Heart left ventricle (tissue), 16 donors: ENCODE measurements at regions not wholly inside any gene's neighbourhood (a gene's known extent, or its start where the extent isn't known, plus 50 kb on each side); places are given as distances from the start of the nearest gene placed in this dataset.

ENCODE experiments used
- ATAC-seq, 4 donors: fragments of 200-7000 bp; cut with Tn5 transposase; one replicate each; pipeline ENCODE4 v1.9.1; 2020 to 2022; ENCODE audit warnings: moderate library complexity in 4 of 4, mild to moderate bottlenecking in 3 of 4, moderate number of reproducible peaks in 1 of 4
- DNase-seq, 5 donors: peaks; one replicate each; pipeline ENCODE4 v3.0.0-alpha.2; 2020
- H3K27ac ChIP-seq, 12 donors: fragments of 200-600 bp; sonication (generic) in 4 of 12; one replicate each; pipeline versions ENCODE4 v1.5.0 to v1.8.0; 2016 to 2022; ENCODE audit warnings: mild to moderate bottlenecking in 2 of 12
- H3K27me3 ChIP-seq, 9 donors: fragments of 200-600 bp; sonication (generic) in 2 of 9; one replicate each; pipeline versions ENCODE4 v1.5.1 to v1.8.0; 2016 to 2022; ENCODE audit warnings: mild to moderate bottlenecking in 3 of 9
- H3K36me3 ChIP-seq, 9 donors: fragments of 200-600 bp; sonication (generic) in 2 of 9; one replicate each; pipeline versions ENCODE4 v1.5.0 to v1.8.0; 2018 to 2022; ENCODE audit warnings: mild to moderate bottlenecking in 2 of 9
- H3K4me1 ChIP-seq, 12 donors: fragments of 200-600 bp; sonication (generic) in 4 of 12; one replicate each; pipeline versions ENCODE4 v1.5.0 to v1.8.0; 2016 to 2022; ENCODE audit warnings: mild to moderate bottlenecking in 3 of 12
- H3K4me3 ChIP-seq, 12 donors: fragments of 200-600 bp; sonication (generic) in 4 of 12; one replicate each; pipeline versions ENCODE4 v1.5.0 to v1.8.0; 2017 to 2022; ENCODE audit warnings: mild to moderate bottlenecking in 9 of 12, moderate library complexity in 4 of 12
- H3K9me3 ChIP-seq, 12 donors: fragments of 200-600 bp; sonication (generic) in 4 of 12; one replicate each; pipeline versions ENCODE4 v1.5.0 to v1.8.0; 2016 to 2022; ENCODE audit warnings: mild to moderate bottlenecking in 1 of 12
- POLR2A ChIP-seq, 2 donors: fragments of 450-650 bp; IDR thresholded peaks; one replicate each; pipeline ENCODE4 v1.6.1; 2017; ENCODE audit warnings: antibody characterized with exemption in 2 of 2, mild to moderate bottlenecking in 2 of 2, moderate library complexity in 2 of 2
- WGBS, 4 donors: extraction: QIAGEN DNeasy Blood & Tissue Kit in 2 of 4; methylation state at CpG; one replicate each; pipeline versions ENCODE4 v1.1.5 to v1.1.7; 2013 to 2018; 5-methylcytosine and 5-hydroxymethylcytosine counted together
- intact Hi-C, 10 donors: fragments of 100-400 bp; cut with DNase I; formaldehyde crosslinking; loops; one replicate each; pipeline versions ENCODE4 v1.11.1 to v1.14.2; 2022
- TF ChIP-seq, protein P1 (sequence below), 12 donors: fragments of 200-600 bp; sonication (generic) in 4 of 12; IDR thresholded peaks; one replicate each; pipeline versions ENCODE4 v1.5.0 to v1.8.0; 2018 to 2022; ENCODE audit warnings: antibody characterized with exemption in 12 of 12, mild to moderate bottlenecking in 5 of 12
- donor health status: ischemic (EF 13 %, LVEDD 7.1; RV severe dilation, severe dysfunction).
- donor health status: healthy with polysubstance abuse.
- donor health status: DM: no; HTN: yes; CAD: no.
- donor health status: DM: no; HTN: no; CAD: no.
- donor health status: ischemic (EF 25% LVEDD 6.9; RV normal size, moderate dysfunction).
- donor health status: ischemic (EF 25% LVEDD 5.7; RV mildly dilated, moderate dysfunction).
- donor health status: healthy.
- donor health status: DM: yes; HTN: yes; CAD: no.
- donor health status: ischemic (EF 35%, LVEDD 5.7; RV mildly dilated, moderate dysfunction).
- donor health status: nonischemic (EF 11% LVEDD 7.7; RV severe dilation, severe dysfunction).
- donor health status: DM: yes; HTN: yes; CAD: no.
- donor health status: PGD.
- donor health status: ischemic (EF 29% LVEDD 5.4; RV normal size, mild dysfunction).
- donor health status: nonischemic (EF 23%, LVEDD 6.1; RV moderate dilation, normal function).

DNA sequence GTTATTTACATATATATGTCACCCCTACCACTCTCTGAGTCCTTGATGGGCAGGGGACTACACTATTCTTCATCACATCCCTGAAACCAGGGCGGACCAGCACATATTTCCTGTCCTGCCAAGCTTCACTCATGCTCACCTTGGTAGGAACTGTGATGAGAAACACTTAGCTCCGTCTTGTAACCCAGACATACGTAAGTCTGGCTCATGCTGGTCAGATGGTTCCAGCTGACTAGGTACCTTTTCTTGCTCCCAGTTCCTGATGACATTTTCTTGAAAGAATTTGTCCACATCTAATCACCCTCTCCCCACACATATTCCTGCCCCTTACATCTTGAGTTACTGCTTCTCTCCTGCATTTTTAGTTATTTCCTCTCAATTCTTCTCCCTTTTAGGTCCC, 122.2 kb upstream of the MYLIP start:
- TF ChIP-seq POLR2A (IDR thresholded peaks at IDR 0.05), result no peak
- TF ChIP-seq, protein P1, sequence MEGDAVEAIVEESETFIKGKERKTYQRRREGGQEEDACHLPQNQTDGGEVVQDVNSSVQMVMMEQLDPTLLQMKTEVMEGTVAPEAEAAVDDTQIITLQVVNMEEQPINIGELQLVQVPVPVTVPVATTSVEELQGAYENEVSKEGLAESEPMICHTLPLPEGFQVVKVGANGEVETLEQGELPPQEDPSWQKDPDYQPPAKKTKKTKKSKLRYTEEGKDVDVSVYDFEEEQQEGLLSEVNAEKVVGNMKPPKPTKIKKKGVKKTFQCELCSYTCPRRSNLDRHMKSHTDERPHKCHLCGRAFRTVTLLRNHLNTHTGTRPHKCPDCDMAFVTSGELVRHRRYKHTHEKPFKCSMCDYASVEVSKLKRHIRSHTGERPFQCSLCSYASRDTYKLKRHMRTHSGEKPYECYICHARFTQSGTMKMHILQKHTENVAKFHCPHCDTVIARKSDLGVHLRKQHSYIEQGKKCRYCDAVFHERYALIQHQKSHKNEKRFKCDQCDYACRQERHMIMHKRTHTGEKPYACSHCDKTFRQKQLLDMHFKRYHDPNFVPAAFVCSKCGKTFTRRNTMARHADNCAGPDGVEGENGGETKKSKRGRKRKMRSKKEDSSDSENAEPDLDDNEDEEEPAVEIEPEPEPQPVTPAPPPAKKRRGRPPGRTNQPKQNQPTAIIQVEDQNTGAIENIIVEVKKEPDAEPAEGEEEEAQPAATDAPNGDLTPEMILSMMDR (IDR thresholded peaks at IDR 0.05), result no peak
- Histone ChIP-seq H3K9me3 (no peaks in the 10 kb centered on the region), H3K27me3 (no peaks in the 10 kb centered on the region), H3K4me3 (no peak overlapping the region), H3K4me1 (peaks cover 0 to 14% (median 6%) of the 10 kb centered on the region in 12 donors), H3K27ac (no peak overlapping the region), H3K36me3 (no peaks in the 10 kb centered on the region)
- intact Hi-C loops, result no loop called here
- 91 to 95% (median 94%) methylated on average over 3 of the region's 3 CpGs for WGBS, 4 donors
- no peak for ATAC-seq
- no peak for DNase-seq

DNA sequence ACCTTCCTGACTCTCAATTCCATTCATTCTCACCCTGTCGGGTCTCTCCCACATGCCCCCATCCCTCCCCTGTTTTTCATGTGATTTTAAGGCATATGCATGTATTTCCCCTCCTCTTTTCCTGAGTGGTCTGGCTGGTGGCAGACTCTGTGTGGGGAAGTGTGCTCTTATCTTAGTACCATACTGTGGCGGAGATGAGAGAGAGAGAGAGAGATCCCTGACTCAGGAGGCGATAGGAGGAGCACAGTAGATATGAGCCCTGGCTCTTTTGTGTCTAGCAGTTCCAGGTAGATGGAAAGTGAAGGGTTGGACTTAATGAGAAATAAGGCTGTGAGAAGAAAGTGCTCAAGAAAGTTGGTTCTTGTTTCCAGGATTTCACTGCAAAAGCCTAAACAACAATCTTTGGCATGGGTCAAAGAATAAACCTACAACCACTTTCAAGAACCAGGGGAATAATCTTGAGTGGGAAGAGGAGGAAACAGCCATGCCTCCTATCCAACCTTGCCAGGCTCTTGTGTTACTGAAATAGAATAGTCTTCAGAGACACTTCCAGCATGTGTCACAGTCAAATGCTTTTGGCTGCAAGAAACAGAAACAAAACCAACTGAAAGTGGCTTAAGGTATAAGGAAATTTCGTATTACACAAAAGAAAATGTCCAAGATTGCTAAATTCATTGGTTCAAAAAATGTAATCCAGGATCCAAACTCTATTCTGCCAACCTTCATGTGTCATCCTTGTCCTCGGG, 123.8 kb upstream of the MYLIP start:
- DNase-seq, result no peak
- ATAC-seq, result no peak
- Histone ChIP-seq H3K9me3 (no peaks in the 10 kb centered on the region), H3K27ac (no peak overlapping the region), H3K4me1 (peaks cover 0 to 14% (median 6%) of the 10 kb centered on the region in 12 donors), H3K36me3 (no peaks in the 10 kb centered on the region), H3K27me3 (no peaks in the 10 kb centered on the region), H3K4me3 (no peak overlapping the region)
- WGBS, 4 donors, result 66 to 74% (median 70%) methylated on average over 5 of the region's 5 CpGs
- intact Hi-C loops, result no loop called here
- TF ChIP-seq, protein P1 (IDR thresholded peaks at IDR 0.05), result no peak
- no peak for TF ChIP-seq POLR2A (IDR thresholded peaks at IDR 0.05)

DNA sequence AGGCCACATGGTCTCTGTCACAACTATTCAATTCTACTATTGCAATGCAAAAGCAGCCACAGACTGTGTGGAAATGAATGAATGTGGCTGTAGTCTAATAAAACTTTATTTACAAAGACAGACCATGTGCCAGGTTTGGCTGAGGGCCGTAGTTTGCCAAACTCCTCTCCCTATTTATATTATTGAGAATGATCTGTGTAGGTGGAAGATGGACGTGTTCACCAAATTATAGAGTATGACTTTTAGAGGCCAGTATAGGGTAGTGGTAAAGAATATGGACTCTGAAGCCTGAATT, 125.7 kb upstream of the MYLIP start:
- no peak for TF ChIP-seq POLR2A (IDR thresholded peaks at IDR 0.05)
- TF ChIP-seq, protein P1 (IDR thresholded peaks at IDR 0.05), result no peak
- Histone ChIP-seq H3K4me3 (no peak overlapping the region), H3K27me3 (no peaks in the 10 kb centered on the region), H3K36me3 (no peaks in the 10 kb centered on the region), H3K9me3 (no peaks in the 10 kb centered on the region), H3K27ac (no peak overlapping the region), H3K4me1 (peaks cover 0 to 14% (median 7%) of the 10 kb centered on the region in 12 donors)
- intact Hi-C loops, result no loop called here
- 93 to 100% (median 96%) methylated on average over 2 of the region's 2 CpGs for WGBS, 4 donors
- ATAC-seq, result no peak
- DNase-seq, result no peak

DNA sequence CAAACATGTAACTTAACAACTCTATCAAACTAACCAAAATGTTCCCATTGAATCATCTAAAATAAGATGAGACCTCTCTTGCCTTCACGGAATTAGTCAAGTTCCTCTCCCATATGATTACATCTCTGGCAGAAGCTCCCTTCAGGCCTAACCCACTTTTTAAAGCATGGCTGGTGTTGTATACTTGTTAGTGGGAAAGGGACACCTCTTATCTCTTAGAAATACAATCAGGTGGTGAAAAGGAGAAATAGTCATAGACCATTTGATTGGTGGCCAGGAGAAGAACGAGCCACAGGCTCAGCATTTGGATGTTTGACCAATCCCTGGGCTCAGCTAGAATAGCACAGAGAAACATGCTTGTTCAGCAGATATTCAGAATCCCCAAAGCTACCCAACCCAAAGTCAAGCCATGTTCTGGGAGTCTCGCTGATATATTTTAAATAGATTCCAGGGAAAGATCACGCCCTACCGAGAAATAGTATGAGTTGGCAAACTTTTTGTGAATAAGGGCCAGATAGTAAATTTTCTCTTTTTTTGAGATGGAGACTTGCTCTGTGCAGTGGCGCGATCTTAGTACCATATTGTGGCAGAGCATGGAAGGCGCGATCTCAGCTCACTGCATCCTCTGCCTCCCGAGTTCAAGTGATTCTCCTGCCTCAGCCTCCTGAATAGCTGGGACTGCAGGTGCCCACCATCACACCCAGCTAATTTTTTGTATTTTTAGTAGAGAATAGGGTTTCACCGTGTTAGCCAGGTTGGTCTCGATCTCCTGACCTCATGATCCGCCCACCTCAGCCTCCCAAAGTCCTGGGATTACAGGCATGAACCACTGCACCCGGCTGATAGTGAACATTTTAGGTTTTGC, 126.3 kb upstream of the MYLIP start:
- ATAC-seq, result no peak
- WGBS, 4 donors, result 94 to 97% (median 95%) methylated on average over 14 of the region's 14 CpGs
- H3K36me3 ChIP-seq, result no peaks in the 10 kb centered on the region
- H3K4me1 ChIP-seq, result peaks cover 0 to 19% (median 8%) of the 10 kb centered on the region in 12 donors
- H3K27ac ChIP-seq, result no peak overlapping the region
- no peak for DNase-seq
- H3K4me3 ChIP-seq, result no peak overlapping the region
- no peak for TF ChIP-seq POLR2A (IDR thresholded peaks at IDR 0.05)
- intact Hi-C loops, result no loop called here
- no peaks in the 10 kb centered on the region for H3K27me3 ChIP-seq
- H3K9me3 ChIP-seq, result no peaks in the 10 kb centered on the region
